Endothelial cell of umbilical vein (primary cell): ENCODE measurements at regions not wholly inside any gene's neighbourhood (a gene's known extent, or its start where the extent isn't known, plus 50 kb on each side); places are given as distances from the start of the nearest gene placed in this dataset.

Experiments
- BruUV-seq: library from RNA; stranded (reverse); fragments of 400-500 nt; replicated peaks from 2 replicates; lab custom pipeline; 2021; lab: Mats Ljungman, UMichigan
- CTCF ChIA-PET: fragments of 300-600, 350-600 bp; sonication (Branson Sonifier 250); formaldehyde crosslinking; loops from one replicate; lab custom pipeline; 2021; ENCODE audit warnings: antibody characterized with exemption, inconsistent platforms; lab: Charles Lee
- POLR2A ChIA-PET: fragments of 300-600, 350-600 bp; sonication (Branson Sonifier 250); formaldehyde crosslinking; loops from one replicate; lab custom pipeline; 2021; ENCODE audit warnings: antibody characterized with exemption, inconsistent platforms; lab: Charles Lee
- DNase-seq: peaks from one replicate; pipeline ENCODE4 v3.0.0-alpha.2; 2011; ENCODE audit warnings: low read depth, low spot score
- FAIRE-seq: peaks from 2 replicates; lab custom pipeline; 2011; peaks lifted over from hg19 to GRCh38; lab: Jason Lieb, UNC
- H2AFZ ChIP-seq: 2 replicates; pipeline ENCODE4 v1.6.0; 2012; ENCODE audit warnings: low read depth, low read length, control low read depth, inconsistent platforms
- H3K27ac ChIP-seq: 2 replicates; pipeline ENCODE4 v1.5.1; 2011; ENCODE audit warnings: low read depth, mild to moderate bottlenecking, control low read depth, low read length, moderate library complexity; ENCODE audit not compliant: insufficient read depth
- H3K27me3 ChIP-seq, 2 experiments: 2 replicates each; pipeline versions ENCODE4 v1.6.0 to v1.6.1; 2011; ENCODE audit warnings: low read length in 2 of 2, mixed read lengths in 1 of 2; ENCODE audit not compliant: control insufficient read depth in 2 of 2, insufficient read depth in 2 of 2
- H3K36me3 ChIP-seq, 2 experiments: 2 replicates in 1 of 2; 3 replicates in 1 of 2; pipeline ENCODE4 v1.5.1; 2011; ENCODE audit warnings: low read length in 2 of 2, mild to moderate bottlenecking in 1 of 2, moderate library complexity in 1 of 2; ENCODE audit not compliant: control insufficient read depth in 2 of 2, insufficient read depth in 2 of 2; ENCODE audit errors: extremely low read depth in 1 of 2
- H3K4me1 ChIP-seq: 3 replicates; pipeline ENCODE4 v1.5.1; 2011; ENCODE audit warnings: mild to moderate bottlenecking, low read length; ENCODE audit not compliant: control insufficient read depth, insufficient read depth; ENCODE audit errors: extremely low read depth
- H3K4me2 ChIP-seq: 2 replicates; pipeline ENCODE4 v1.6.1; 2011; ENCODE audit warnings: low read length, control low read depth, mixed read lengths; ENCODE audit not compliant: insufficient read depth
- H3K4me3 ChIP-seq, 3 experiments: fragments of 200-600 bp in 1 of 3; sonication (generic), shearing (Covaris generic) in 1 of 3; replicated peaks in 1 of 3; 2 replicates each; pipeline ENCODE4 v1.5.1; 2011 to 2016; ENCODE audit warnings: control low read depth in 3 of 3, low read length in 3 of 3, mild to moderate bottlenecking in 2 of 3, inconsistent platforms in 1 of 3, low read depth in 1 of 3, moderate library complexity in 1 of 3; ENCODE audit not compliant: insufficient read depth in 1 of 3
- H3K79me2 ChIP-seq: 2 replicates; pipeline ENCODE4 v1.6.0; 2012; ENCODE audit warnings: low read length, inconsistent platforms; ENCODE audit not compliant: control insufficient read depth, insufficient read depth
- H3K9ac ChIP-seq: replicated peaks from 2 replicates; pipeline ENCODE3; 2011; ENCODE audit warnings: low read length, control low read depth; ENCODE audit not compliant: insufficient read depth; ENCODE audit errors: extremely low read depth
- H3K9me1 ChIP-seq: replicated peaks from 3 replicates; pipeline ENCODE4 v1.6.0; 2011; ENCODE audit warnings: mild to moderate bottlenecking, low read length; ENCODE audit not compliant: control insufficient read depth, insufficient read depth; ENCODE audit errors: extremely low read depth
- H3K9me3 ChIP-seq: replicated peaks from 2 replicates; pipeline ENCODE4 v1.5.1; 2012; ENCODE audit warnings: low read length, inconsistent platforms; ENCODE audit not compliant: control insufficient read depth, insufficient read depth
- H4K20me1 ChIP-seq: replicated peaks from 2 replicates; pipeline ENCODE3; 2011; ENCODE audit warnings: mild to moderate bottlenecking, low read length; ENCODE audit not compliant: control insufficient read depth, insufficient read depth; ENCODE audit errors: extremely low read depth
- EZH2 ChIP-seq: IDR thresholded peaks from 2 replicates; pipeline ENCODE4 v1.6.1; 2012; ENCODE audit warnings: borderline replicate concordance, low read depth, mild to moderate bottlenecking, moderate library complexity, low read length, inconsistent platforms; ENCODE audit not compliant: severe bottlenecking
- FOS ChIP-seq: IDR thresholded peaks from 2 replicates; pipeline ENCODE4 v1.6.1; 2011; ENCODE audit warnings: mild to moderate bottlenecking, low read length, moderate library complexity, borderline replicate concordance; ENCODE audit not compliant: insufficient read depth
- GATA2 ChIP-seq: IDR thresholded peaks from 2 replicates; pipeline ENCODE4 v1.7.0; 2011; ENCODE audit warnings: low read depth, mild to moderate bottlenecking, moderate library complexity, mixed read lengths, low read length; ENCODE audit not compliant: insufficient read length, insufficient read depth
- JUN ChIP-seq: IDR thresholded peaks from 2 replicates; pipeline ENCODE4 v1.6.1; 2011; ENCODE audit warnings: borderline replicate concordance, low read depth; ENCODE audit not compliant: insufficient read length, insufficient read depth
- dilution Hi-C: fragments of 300-500 bp; cut with MboI; formaldehyde crosslinking; loops from one replicate; pipeline ENCODE4 v1.15.0; 2019; ENCODE audit warnings: low sequenced_read_pairs; ENCODE audit not compliant: extremely low pct_ligation_motif_present
- intact Hi-C: fragments of 100-400 bp; cut with micrococcal nuclease; formaldehyde crosslinking; loops from one replicate; pipeline ENCODE4 v1.10.0; 2022

DNA sequence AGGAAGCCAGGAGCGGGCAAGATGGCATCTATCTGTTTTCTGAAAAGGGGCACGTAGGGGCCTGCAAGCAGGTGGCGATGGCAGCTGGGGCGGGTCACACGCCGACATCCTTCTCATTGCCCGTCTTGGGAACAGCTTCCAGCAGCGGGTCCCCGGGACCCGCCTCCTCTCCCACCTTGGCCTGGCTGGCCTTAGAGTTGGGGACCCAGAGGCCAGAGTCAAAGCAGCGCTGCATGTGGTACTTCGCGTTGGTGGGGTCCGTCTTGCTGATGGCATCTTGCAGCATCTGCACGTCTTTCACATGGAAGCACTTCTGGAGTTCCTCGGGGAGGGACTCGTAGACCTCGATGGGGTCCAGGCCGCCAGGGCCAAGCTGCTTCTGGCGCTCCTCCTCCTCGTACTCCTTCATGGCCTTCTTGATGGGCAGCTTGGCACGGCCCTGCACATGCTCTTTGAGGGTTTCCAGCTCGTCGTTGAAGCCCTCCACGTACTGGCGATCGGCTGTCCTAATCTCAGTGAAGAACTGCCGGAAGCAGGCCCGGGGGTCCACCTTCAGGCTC, 127.6 kb upstream of the CLINT1 start:
- dilution Hi-C loops (no loop called here), intact Hi-C loops (no loop called here)
- FAIRE-seq (no peak), DNase-seq (no peak)
- TF ChIP-seq EZH2 (no peak), GATA2 (no peak)
- BruUV-seq, result no TSS peak
- peaks cover 0 to 2% of the 10 kb centered on the region in 2 experiments for H3K27me3 ChIP-seq
- POLR2A ChIA-PET, result interaction anchor here (0.6 kb wide), 1 partner anchor 259 kb away, joined by 3 read pairs; no protein-coding TSS in a partner anchor
- H3K36me3 ChIP-seq, result no peaks in the 10 kb centered on the region
- CTCF ChIA-PET, result no interaction called here
- H3K9me3 ChIP-seq, result no peaks in the 10 kb centered on the region
- no peaks in the 10 kb centered on the region for H3K79me2 ChIP-seq
- no peaks in the 10 kb centered on the region for H3K4me1 ChIP-seq
- no peaks in the 10 kb centered on the region for H3K9me1 ChIP-seq
- H3K4me3 ChIP-seq, result no peak overlapping the region
- no peak overlapping the region for H3K4me2 ChIP-seq
- H3K27ac ChIP-seq, result no peak overlapping the region
- H4K20me1 ChIP-seq, result no peaks in the 10 kb centered on the region
- no peak overlapping the region for H3K9ac ChIP-seq
- H2AFZ ChIP-seq, result no peak overlapping the region

DNA sequence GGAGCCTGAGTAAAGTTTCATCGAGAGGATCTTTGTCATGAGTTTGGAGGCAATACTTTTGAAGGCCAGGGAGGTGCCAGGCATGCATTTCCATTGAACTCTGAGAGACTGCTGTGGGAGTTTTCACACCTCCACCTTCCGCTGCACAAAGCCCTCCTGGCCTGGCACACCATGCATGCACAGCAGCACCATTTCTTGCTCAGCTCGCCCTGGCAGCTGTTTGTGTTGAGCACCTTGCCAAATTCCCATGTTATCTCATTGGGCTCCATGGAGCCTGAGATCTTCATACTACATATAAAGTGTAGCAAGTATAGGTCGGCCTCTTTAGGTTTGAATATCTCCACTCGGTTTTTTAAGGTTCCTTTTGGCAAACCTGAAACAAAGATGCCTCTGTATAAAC, 125.7 kb upstream of the CLINT1 start:
- dilution Hi-C loops, result no loop called here
- no peaks in the 10 kb centered on the region for H3K79me2 ChIP-seq
- no peaks in the 10 kb centered on the region for H3K9me1 ChIP-seq
- no peaks in the 10 kb centered on the region for H3K4me1 ChIP-seq
- intact Hi-C loops, result no loop called here
- H3K27me3 ChIP-seq, result peaks cover 0 to 1% of the 10 kb centered on the region in 2 experiments
- no peak overlapping the region for H2AFZ ChIP-seq
- no peaks in the 10 kb centered on the region for H3K9me3 ChIP-seq
- DNase-seq, result no peak
- H3K9ac ChIP-seq, result no peak overlapping the region
- no peak overlapping the region for H3K4me2 ChIP-seq
- ChIA-PET POLR2A (no interaction called here), CTCF (no interaction called here)
- TF ChIP-seq GATA2, result no peak
- TF ChIP-seq FOS, result no peak
- no peak for TF ChIP-seq JUN
- no TSS peak for BruUV-seq
- no peak overlapping the region for H3K4me3 ChIP-seq
- FAIRE-seq, result no peak
- no peaks in the 10 kb centered on the region for H4K20me1 ChIP-seq
- no peak overlapping the region for H3K27ac ChIP-seq
- no peaks in the 10 kb centered on the region for H3K36me3 ChIP-seq
